MCF 10A (cell line): ENCODE measurements at regions not wholly inside any gene's neighbourhood (a gene's known extent, or its start where the extent isn't known, plus 50 kb on each side); places are given as distances from the start of the nearest gene placed in this dataset.

Experiments used
- BruUV-seq: library from RNA; stranded (reverse); fragments of 400-500 nt; replicated peaks from 2 replicates; lab custom pipeline; 2021; lab: Mats Ljungman, UMichigan
- CTCF ChIA-PET: fragments of 300-600 bp; sonication (Branson Sonifier 250); formaldehyde crosslinking; extraction: SDS; loops from one replicate; lab custom pipeline; 2021; ENCODE audit warnings: antibody characterized with exemption, inconsistent platforms; lab: Yijun Ruan, JAX
- POLR2A ChIA-PET: fragments of 300-600, 350-650 bp; sonication (Branson Sonifier 250); formaldehyde crosslinking; extraction: SDS; loops from one replicate; lab custom pipeline; 2020; ENCODE audit warnings: antibody characterized with exemption, inconsistent platforms; lab: Yijun Ruan, JAX
- DNase-seq: peaks from one replicate; pipeline ENCODE4 v3.0.0-alpha.2; 2018; ENCODE audit not compliant: unreplicated experiment
- H3K27ac Mint-ChIP-seq: one replicate; pipeline ENCODE4 v1.8.0; 2022; ENCODE audit warnings: mild to moderate bottlenecking, low read depth, mixed read lengths; ENCODE audit not compliant: unreplicated experiment
- H3K27me3 Mint-ChIP-seq: one replicate; pipeline ENCODE4 v1.8.0; 2022; ENCODE audit warnings: mixed read lengths; ENCODE audit not compliant: insufficient read depth, unreplicated experiment
- H3K36me3 Mint-ChIP-seq: one replicate; pipeline ENCODE4 v1.8.0; 2022; ENCODE audit warnings: mild to moderate bottlenecking, moderate library complexity, mixed read lengths; ENCODE audit not compliant: insufficient read depth, unreplicated experiment
- H3K4me1 Mint-ChIP-seq: one replicate; pipeline ENCODE4 v1.8.0; 2022; ENCODE audit warnings: mixed read lengths; ENCODE audit not compliant: insufficient read depth, unreplicated experiment
- H3K4me3 Mint-ChIP-seq: one replicate; pipeline ENCODE4 v1.8.0; 2022; ENCODE audit warnings: mild to moderate bottlenecking, moderate library complexity, mixed read lengths; ENCODE audit not compliant: unreplicated experiment
- H3K9me3 Mint-ChIP-seq: one replicate; pipeline ENCODE4 v1.8.0; 2022; ENCODE audit warnings: mixed read lengths; ENCODE audit not compliant: unreplicated experiment
- intact Hi-C: fragments of 100-400 bp; cut with micrococcal nuclease; formaldehyde crosslinking; loops from 2 replicates; pipeline ENCODE4 v1.14.1; 2022
- TF ChIP-seq, protein P1 (sequence below): fragments of 200-600 bp; IDR thresholded peaks from one replicate; pipeline ENCODE4 v1.8.0; 2022; ENCODE audit warnings: antibody characterized with exemption, mild to moderate bottlenecking; ENCODE audit not compliant: unreplicated experiment

DNA sequence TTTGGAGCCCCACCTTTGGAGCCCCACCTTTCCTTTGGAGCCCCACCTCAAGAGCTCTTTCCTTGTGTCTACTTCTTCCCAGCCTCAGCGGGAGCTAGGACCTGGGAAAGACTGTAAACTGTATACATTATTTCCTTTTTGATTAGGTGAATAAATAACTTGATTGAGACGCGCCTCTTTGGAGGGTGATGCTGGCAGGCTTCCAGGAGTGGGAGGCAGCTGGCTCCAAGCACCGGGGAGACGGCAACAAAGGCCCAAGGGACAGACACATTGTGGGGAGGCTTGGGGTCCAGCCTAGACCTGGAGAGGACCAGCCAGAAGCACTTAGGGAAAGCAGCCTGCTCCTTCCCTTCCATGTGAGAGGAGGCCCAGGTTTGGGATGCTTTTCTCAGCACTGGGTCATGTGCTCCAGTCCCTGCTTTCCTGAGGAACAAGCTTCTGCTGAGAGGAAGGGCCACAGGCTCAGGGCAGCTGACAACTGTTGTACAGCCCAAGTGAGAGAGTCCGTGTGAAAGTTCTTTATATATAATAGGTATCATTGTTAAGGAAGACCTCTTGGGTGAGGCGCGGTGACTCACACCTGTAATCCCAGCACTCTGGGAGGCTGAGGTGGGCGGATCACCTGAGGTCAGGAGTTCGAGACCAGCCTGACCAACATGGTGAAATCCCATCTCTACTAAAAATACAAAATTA, 297.2 kb upstream of the SLC14A2 start:
- BruUV-seq: no TSS peak
- TF ChIP-seq, protein P1, sequence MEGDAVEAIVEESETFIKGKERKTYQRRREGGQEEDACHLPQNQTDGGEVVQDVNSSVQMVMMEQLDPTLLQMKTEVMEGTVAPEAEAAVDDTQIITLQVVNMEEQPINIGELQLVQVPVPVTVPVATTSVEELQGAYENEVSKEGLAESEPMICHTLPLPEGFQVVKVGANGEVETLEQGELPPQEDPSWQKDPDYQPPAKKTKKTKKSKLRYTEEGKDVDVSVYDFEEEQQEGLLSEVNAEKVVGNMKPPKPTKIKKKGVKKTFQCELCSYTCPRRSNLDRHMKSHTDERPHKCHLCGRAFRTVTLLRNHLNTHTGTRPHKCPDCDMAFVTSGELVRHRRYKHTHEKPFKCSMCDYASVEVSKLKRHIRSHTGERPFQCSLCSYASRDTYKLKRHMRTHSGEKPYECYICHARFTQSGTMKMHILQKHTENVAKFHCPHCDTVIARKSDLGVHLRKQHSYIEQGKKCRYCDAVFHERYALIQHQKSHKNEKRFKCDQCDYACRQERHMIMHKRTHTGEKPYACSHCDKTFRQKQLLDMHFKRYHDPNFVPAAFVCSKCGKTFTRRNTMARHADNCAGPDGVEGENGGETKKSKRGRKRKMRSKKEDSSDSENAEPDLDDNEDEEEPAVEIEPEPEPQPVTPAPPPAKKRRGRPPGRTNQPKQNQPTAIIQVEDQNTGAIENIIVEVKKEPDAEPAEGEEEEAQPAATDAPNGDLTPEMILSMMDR: no peak
- intact Hi-C loops: no loop called here
- no peak overlapping the region for H3K4me3 Mint-ChIP-seq
- no peaks in the 10 kb centered on the region for H3K9me3 Mint-ChIP-seq
- H3K27me3 Mint-ChIP-seq: peaks cover 32% of the 10 kb centered on the region
- CTCF ChIA-PET: interaction anchor here (0.6 to 2.2 kb wide), 5 partner anchors 22 to 67 kb away, joined by 3 to 8 read pairs (median 4); no protein-coding TSS in a partner anchor
- H3K27ac Mint-ChIP-seq: no peak overlapping the region
- peaks cover 7% of the 10 kb centered on the region for H3K4me1 Mint-ChIP-seq
- DNase-seq: no peak
- POLR2A ChIA-PET: no interaction called here
- no peaks in the 10 kb centered on the region for H3K36me3 Mint-ChIP-seq

GRCh38 chr18:45320724-45321123, 294.6 kb upstream of the SLC14A2 start:
- intact Hi-C loops: no loop called here
- POLR2A ChIA-PET: interaction anchor here (0.7 to 1.1 kb wide), 2 partner anchors 57 to 721 kb away, joined by 3 read pairs; no protein-coding TSS in a partner anchor
- no TSS peak for BruUV-seq
- H3K9me3 Mint-ChIP-seq: no peaks in the 10 kb centered on the region
- TF ChIP-seq, protein P1: no peak
- CTCF ChIA-PET: no interaction called here
- peaks cover 29% of the 10 kb centered on the region for H3K27me3 Mint-ChIP-seq
- peaks cover 17% of the 10 kb centered on the region for H3K4me1 Mint-ChIP-seq
- DNase-seq: no peak
- no peaks in the 10 kb centered on the region for H3K36me3 Mint-ChIP-seq
- no peak overlapping the region for H3K4me3 Mint-ChIP-seq
- no peak overlapping the region for H3K27ac Mint-ChIP-seq

DNA sequence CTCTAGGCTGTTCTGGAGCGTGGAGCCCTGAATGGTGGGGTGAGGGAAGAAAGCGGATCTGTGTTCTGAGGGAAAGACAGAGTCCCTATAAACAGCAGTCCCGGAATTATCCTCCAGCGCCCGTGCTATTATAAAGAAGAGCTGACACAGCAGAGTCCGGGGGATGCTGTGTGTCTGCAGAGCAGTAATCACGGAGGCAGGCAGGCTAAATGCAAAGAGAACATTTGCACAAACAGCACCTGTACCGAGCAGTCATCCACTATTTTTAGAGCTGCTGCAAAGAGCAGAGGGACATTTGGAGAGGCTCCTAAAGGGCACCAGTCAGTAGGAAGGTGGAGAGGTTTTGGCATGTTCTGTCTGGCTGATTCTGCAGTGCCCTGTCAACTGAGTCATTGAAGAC, 293.8 kb upstream of the SLC14A2 start:
- ChIA-PET CTCF (no interaction called here), POLR2A (no interaction called here)
- BruUV-seq: no TSS peak
- peaks cover 17% of the 10 kb centered on the region for H3K4me1 Mint-ChIP-seq
- no peak for DNase-seq
- no peaks in the 10 kb centered on the region for H3K9me3 Mint-ChIP-seq
- H3K27ac Mint-ChIP-seq: no peak overlapping the region
- no peaks in the 10 kb centered on the region for H3K36me3 Mint-ChIP-seq
- intact Hi-C loops: no loop called here
- TF ChIP-seq, protein P1: no peak
- no peak overlapping the region for H3K4me3 Mint-ChIP-seq
- peaks cover 21% of the 10 kb centered on the region for H3K27me3 Mint-ChIP-seq

- Mint-ChIP-seq H3K9me3 (no peaks in the 10 kb centered on the region), H3K27me3 (peaks cover 13% of the 10 kb centered on the region), H3K36me3 (no peaks in the 10 kb centered on the region), H3K27ac (no peak overlapping the region), H3K4me3 (no peak overlapping the region), H3K4me1 (peaks cover 17% of the 10 kb centered on the region)
- BruUV-seq: no TSS peak
- DNase-seq: no peak
- TF ChIP-seq, protein P1: no peak
- intact Hi-C loops: no loop called here
- ChIA-PET CTCF (interaction anchor here (0.6 kb wide), 1 partner anchor 65 kb away, joined by 3 read pairs; no protein-coding TSS in a partner anchor), POLR2A (interaction anchor here (1.0 kb wide), 1 partner anchor 15 kb away, joined by 3 read pairs; no protein-coding TSS in a partner anchor)
Observed at GRCh38 chr18:45322343-45322742, 292.9 kb upstream of the SLC14A2 start.
